LNCaP clone FGC (cell line): ENCODE measurements at regions not wholly inside any gene's neighbourhood (a gene's known extent, or its start where the extent isn't known, plus 50 kb on each side); places are given as distances from the start of the nearest gene placed in this dataset.

Experiments
- DNase-seq: peaks from one replicate; pipeline ENCODE4 v3.0.0-alpha.2; 2011; ENCODE audit warnings: low read depth
- H3K4me3 ChIP-seq: 2 replicates; pipeline ENCODE4 v1.5.1; 2011; ENCODE audit warnings: mild to moderate bottlenecking, low read depth, low read length, control low read depth
- TF ChIP-seq, protein P1 (sequence below): IDR thresholded peaks from 2 replicates; pipeline ENCODE4 v1.5.1; 2012; ENCODE audit warnings: mild to moderate bottlenecking; ENCODE audit not compliant: control insufficient read depth, insufficient read depth; ENCODE audit errors: extremely low read depth

DNA sequence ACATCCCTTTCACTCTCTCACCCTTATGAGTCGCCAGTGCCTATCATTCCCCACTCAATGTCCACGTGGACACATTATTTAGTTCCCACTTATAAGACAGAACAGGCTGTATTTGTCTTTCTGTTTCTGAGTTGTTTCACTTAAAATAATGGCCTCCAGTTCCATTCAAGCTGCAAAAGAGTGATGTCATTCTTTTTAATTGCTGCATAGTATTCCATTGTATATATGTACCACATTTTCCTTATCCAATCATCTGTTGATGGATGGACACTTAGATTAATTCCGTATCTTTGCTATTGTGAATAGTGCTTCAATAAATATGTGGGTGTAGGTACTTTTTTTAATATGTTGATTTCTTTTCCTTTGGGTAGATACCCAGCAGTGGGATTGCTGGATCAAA lies 79.1 kb downstream of the ZNF365 start:
- H3K4me3 ChIP-seq: no peak overlapping the region
- no peak for DNase-seq
- TF ChIP-seq, protein P1, sequence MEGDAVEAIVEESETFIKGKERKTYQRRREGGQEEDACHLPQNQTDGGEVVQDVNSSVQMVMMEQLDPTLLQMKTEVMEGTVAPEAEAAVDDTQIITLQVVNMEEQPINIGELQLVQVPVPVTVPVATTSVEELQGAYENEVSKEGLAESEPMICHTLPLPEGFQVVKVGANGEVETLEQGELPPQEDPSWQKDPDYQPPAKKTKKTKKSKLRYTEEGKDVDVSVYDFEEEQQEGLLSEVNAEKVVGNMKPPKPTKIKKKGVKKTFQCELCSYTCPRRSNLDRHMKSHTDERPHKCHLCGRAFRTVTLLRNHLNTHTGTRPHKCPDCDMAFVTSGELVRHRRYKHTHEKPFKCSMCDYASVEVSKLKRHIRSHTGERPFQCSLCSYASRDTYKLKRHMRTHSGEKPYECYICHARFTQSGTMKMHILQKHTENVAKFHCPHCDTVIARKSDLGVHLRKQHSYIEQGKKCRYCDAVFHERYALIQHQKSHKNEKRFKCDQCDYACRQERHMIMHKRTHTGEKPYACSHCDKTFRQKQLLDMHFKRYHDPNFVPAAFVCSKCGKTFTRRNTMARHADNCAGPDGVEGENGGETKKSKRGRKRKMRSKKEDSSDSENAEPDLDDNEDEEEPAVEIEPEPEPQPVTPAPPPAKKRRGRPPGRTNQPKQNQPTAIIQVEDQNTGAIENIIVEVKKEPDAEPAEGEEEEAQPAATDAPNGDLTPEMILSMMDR: no peak

DNA sequence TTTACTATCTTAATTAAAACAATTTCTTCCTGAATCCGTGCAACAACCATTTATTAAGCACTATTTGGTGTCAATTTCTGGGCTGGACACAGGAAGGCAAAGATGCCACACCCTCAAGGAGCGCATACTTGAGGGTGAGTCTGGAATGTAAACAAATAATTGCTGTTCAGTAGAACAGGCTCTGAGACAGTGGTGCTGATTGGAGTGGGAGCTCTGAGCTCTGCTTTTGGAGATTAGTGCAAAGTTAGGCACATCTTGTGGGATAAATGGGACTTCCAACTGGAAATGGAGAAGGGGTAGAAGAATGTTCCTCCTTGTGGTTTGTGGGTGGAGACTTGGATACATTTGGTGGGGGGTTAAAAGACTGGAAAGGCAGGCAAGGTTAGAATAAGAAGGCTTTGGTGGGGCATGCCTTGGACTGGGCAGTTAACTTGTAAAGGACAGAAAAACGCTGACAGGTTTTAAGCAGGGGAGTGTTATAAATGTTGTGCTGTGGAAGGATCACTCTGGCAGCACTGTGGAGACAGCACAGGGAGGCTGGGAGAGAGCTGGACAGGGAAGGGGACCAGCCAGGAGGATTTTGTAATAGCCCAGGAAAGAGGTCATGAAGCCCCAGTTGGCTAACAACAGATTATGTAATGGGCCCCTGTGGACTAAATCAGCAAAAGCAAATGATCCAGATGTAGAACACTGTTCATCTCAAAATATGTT lies 80.7 kb downstream of the ZNF365 start:
- H3K4me3 ChIP-seq: no peak overlapping the region
- DNase-seq: no peak
- TF ChIP-seq, protein P1: no peak

DNA sequence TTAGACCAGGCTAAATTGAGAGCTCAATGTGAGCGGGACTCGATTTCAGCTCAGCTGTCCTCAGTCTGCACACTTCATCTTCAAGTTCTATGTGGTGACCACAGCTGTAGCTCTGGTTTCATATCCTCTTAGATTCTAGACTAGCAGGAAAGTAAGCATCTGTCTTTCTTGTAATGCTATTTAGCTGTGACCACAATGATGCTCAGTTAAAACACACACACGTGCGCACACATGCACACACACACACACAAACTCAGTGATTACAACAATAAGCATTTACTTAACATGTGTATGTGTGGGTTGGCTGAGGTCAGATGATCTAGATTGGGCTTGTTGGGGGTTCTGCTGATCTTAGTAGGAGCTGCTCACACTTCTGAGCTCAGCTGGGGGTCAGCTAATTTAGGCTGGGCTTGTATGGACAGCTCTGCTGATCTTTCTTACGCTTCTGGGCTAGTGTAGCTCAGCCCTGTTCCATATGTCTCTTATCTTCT lies 82.5 kb downstream of the ZNF365 start:
- DNase-seq: no peak
- H3K4me3 ChIP-seq: no peak overlapping the region
- TF ChIP-seq, protein P1: no peak

DNA sequence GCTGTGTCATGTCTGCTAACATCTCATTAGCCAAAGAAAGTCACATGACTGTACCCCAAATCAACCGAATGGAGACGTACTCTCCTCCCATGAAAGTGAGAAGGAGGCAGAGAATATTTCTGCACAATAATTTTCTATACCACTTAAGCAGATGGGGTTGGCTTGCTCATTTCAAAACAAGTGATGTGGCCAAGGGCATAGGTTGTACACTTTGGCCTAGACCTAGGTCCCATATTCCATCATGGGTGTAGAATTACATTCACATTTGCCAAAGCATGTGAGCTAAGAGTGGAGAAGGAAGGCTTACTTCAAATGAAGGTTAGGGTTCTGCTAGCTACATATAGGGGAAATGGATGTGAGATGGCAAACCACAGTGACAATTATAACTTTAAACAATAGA lies 83.0 kb downstream of the ZNF365 start:
- DNase-seq: no peak
- no peak overlapping the region for H3K4me3 ChIP-seq
- TF ChIP-seq, protein P1: no peak

DNA sequence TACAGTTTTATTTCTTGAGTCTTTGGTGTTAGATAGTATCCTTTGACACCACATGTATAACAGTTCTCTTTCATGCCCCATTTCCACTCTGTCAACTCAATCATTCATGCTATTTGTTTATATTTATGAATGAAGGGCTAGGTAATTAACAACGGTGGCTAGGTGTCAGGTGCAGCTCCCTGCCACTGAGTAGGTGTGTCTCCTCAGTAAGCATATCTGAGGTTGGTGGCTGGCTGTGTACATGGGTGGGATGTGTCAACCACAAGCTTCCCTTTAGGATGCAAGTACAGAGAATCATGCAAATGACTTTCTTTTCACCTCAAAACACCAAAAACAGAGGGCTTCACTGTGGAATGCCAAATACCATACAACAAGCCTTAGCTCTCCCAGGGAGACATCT lies 83.4 kb downstream of the ZNF365 start:
- no peak for DNase-seq
- H3K4me3 ChIP-seq: no peak overlapping the region
- TF ChIP-seq, protein P1: no peak

DNA sequence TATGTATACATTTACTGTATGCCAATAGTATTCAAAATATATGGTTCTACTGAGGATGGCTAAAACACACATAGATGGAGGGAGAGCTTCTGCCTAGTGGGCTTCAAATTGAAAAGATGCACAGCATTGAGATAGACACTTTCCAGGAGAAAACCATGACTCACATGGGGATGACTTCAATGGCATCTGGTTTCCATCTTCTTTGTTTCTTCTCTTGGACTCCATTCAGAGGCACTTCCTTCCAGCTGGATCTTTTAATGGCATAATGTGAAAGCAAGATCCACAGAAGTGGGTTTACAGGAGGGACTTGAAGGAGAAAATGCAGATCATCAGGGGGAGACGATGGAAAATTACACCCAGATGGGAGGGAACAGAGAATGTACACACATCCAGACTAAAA lies 84.9 kb downstream of the ZNF365 start:
- TF ChIP-seq, protein P1: no peak
- no peak for DNase-seq
- no peak overlapping the region for H3K4me3 ChIP-seq

DNA sequence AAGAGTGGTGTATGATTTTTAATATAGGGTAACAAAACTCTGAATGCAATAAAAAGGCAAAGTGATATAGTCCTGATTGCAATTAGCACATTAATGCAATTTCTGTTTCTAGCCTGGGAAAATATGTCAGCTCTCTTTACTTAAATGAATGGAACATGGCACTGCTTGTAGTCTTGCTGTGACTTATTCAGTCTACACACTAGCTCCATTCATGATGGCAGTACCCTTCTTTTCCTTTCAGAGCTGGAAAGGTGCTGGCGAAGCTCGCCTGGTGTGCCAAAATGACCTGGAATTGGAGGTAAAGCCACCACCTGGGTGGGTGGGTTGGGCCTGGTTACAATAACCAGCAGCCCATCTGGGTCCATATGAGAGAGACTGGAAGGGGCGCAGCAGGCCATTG lies 85.3 kb downstream of the ZNF365 start:
- H3K4me3 ChIP-seq: no peak overlapping the region
- DNase-seq: no peak
- TF ChIP-seq, protein P1: no peak
